GM23338 (cell line): ENCODE measurements at regions not wholly inside any gene's neighbourhood (a gene's known extent, or its start where the extent isn't known, plus 50 kb on each side); places are given as distances from the start of the nearest gene placed in this dataset.

Experiments
- ATAC-seq: fragments of 200-7000 bp; cut with Tn5 transposase; 3 replicates; pipeline ENCODE4 v1.9.1; 2020
- DNase-seq: peaks from one replicate; pipeline ENCODE4 v3.0.0-alpha.2; 2015; ENCODE audit warnings: low spot score
- H2AFZ ChIP-seq: fragments of 200-600 bp; sonication (generic); 2 replicates; pipeline ENCODE4 v1.8.0; 2016; ENCODE audit warnings: antibody characterized with exemption, mild to moderate bottlenecking, moderate library complexity
- H3F3A ChIP-seq: fragments of 200-600 bp; sonication (generic); replicated peaks from 2 replicates; pipeline ENCODE4 v1.8.0; 2017; ENCODE audit warnings: antibody characterized with exemption, mixed run types, low read depth
- H3K27ac ChIP-seq: fragments of 200-600 bp; sonication (generic); 2 replicates; pipeline ENCODE4 v1.6.1; 2016; ENCODE audit warnings: low read depth
- H3K27me3 ChIP-seq: fragments of 200-600 bp; sonication (generic); 2 replicates; pipeline ENCODE4 v1.8.0; 2016; ENCODE audit warnings: mild to moderate bottlenecking, mixed run types, moderate library complexity; ENCODE audit not compliant: insufficient read depth
- H3K36me3 ChIP-seq: fragments of 200-600 bp; sonication (generic); 2 replicates; pipeline ENCODE4 v1.8.0; 2016; ENCODE audit warnings: mild to moderate bottlenecking; ENCODE audit not compliant: insufficient read depth
- H3K4me1 ChIP-seq: fragments of 200-600 bp; sonication (generic); 2 replicates; pipeline ENCODE4 v1.8.0; 2016; ENCODE audit warnings: mild to moderate bottlenecking, moderate library complexity; ENCODE audit not compliant: insufficient read depth
- H3K4me2 ChIP-seq: fragments of 200-600 bp; sonication (generic); 2 replicates; pipeline ENCODE4 v1.7.1; 2017; ENCODE audit warnings: mixed run types
- H3K4me3 ChIP-seq: fragments of 200-600 bp; sonication (generic); 2 replicates; pipeline ENCODE4 v1.6.1; 2016; ENCODE audit warnings: mixed run types
- H3K79me2 ChIP-seq: fragments of 200-600 bp; sonication (generic); replicated peaks from 2 replicates; pipeline ENCODE4 v1.8.0; 2017; ENCODE audit warnings: mild to moderate bottlenecking; ENCODE audit not compliant: insufficient read depth
- H3K9me2 ChIP-seq: fragments of 200-600 bp; sonication (generic); 2 replicates; pipeline ENCODE4 v1.8.0; 2017; ENCODE audit not compliant: insufficient read depth
- H4K20me1 ChIP-seq: fragments of 200-600 bp; sonication (generic); replicated peaks from 2 replicates; pipeline ENCODE4 v1.8.0; 2017; ENCODE audit warnings: mild to moderate bottlenecking; ENCODE audit not compliant: insufficient read depth
- H3K27ac Mint-ChIP-seq: 2 replicates; pipeline ENCODE4 v1.8.0; 2020; ENCODE audit warnings: inconsistent platforms, mild to moderate bottlenecking, moderate library complexity, mixed read lengths
- H3K27me3 Mint-ChIP-seq: 3 replicates; pipeline ENCODE4 v1.8.0; 2022; ENCODE audit warnings: low read depth, mild to moderate bottlenecking, moderate library complexity, mixed read lengths, inconsistent platforms; ENCODE audit not compliant: insufficient read depth, poor library complexity
- H3K36me3 Mint-ChIP-seq: 3 replicates; pipeline ENCODE4 v1.8.0; 2021; ENCODE audit warnings: low read depth, mild to moderate bottlenecking, inconsistent platforms, moderate library complexity, mixed read lengths
- H3K4me1 Mint-ChIP-seq: 3 replicates; pipeline ENCODE4 v1.8.0; 2020; ENCODE audit warnings: mild to moderate bottlenecking, inconsistent platforms, mixed read lengths
- H3K4me3 Mint-ChIP-seq: 3 replicates; pipeline ENCODE4 v1.8.0; 2021; ENCODE audit warnings: moderate library complexity, mild to moderate bottlenecking, inconsistent platforms, mixed read lengths
- H3K9me3 Mint-ChIP-seq: 3 replicates; pipeline ENCODE4 v1.8.0; 2020; ENCODE audit warnings: moderate library complexity, mild to moderate bottlenecking, inconsistent platforms, mixed read lengths
- CREB1 ChIP-seq: fragments of 250-450 bp; sonication (Bioruptor Pico); IDR thresholded peaks from 2 replicates; pipeline ENCODE4 v1.5.0; 2020; ENCODE audit warnings: low read depth, mild to moderate bottlenecking, moderate library complexity
- CTCF ChIP-seq, 2 experiments: fragments of 200-600 bp in 1 of 2; sonication (generic) in 1 of 2; conservative IDR thresholded peaks; 2 replicates each; pipeline versions ENCODE4 v1.5.1 to v1.6.1; 2016 to 2017; ENCODE audit warnings: antibody characterized with exemption in 2 of 2, low read depth in 2 of 2, mild to moderate bottlenecking in 2 of 2, moderate library complexity in 1 of 2
- ETS1 ChIP-seq: IDR thresholded peaks from 2 replicates; pipeline ENCODE4 v1.6.1; 2016; ENCODE audit warnings: antibody characterized with exemption
- EZH2 ChIP-seq: fragments of 200-600 bp; sonication (generic); IDR thresholded peaks from one replicate; pipeline ENCODE4 v1.8.0; 2017; ENCODE audit warnings: antibody characterized with exemption, mild to moderate bottlenecking, low read depth; ENCODE audit not compliant: unreplicated experiment
- EZH2phosphoT487 ChIP-seq: fragments of 200-600 bp; sonication (generic); IDR thresholded peaks from one replicate; pipeline ENCODE4 v1.8.1; 2018; ENCODE audit warnings: antibody characterized with exemption; ENCODE audit not compliant: unreplicated experiment
- JUNB ChIP-seq: IDR thresholded peaks from one replicate; pipeline ENCODE4 v1.6.1; 2016; ENCODE audit warnings: antibody characterized with exemption; ENCODE audit not compliant: unreplicated experiment
- REST ChIP-seq: IDR thresholded peaks from one replicate; pipeline ENCODE4 v1.6.1; 2018; ENCODE audit warnings: antibody characterized with exemption; ENCODE audit not compliant: unreplicated experiment
- STAT1 ChIP-seq: IDR thresholded peaks from one replicate; pipeline ENCODE4 v1.6.1; 2016; ENCODE audit warnings: antibody characterized with exemption; ENCODE audit not compliant: unreplicated experiment

- Mint-ChIP-seq H3K36me3 (peaks cover 51% of the 10 kb centered on the region), H3K9me3 (peaks cover 97% of the 10 kb centered on the region), H3K27me3 (peaks cover 3% of the 10 kb centered on the region), H3K4me3 (no peak overlapping the region), H3K4me1 (no peaks in the 10 kb centered on the region), H3K27ac (no peak overlapping the region)
- H3K4me2 ChIP-seq: no peak overlapping the region
- H3K4me1 ChIP-seq: no peaks in the 10 kb centered on the region
- H3K79me2 ChIP-seq: no peaks in the 10 kb centered on the region
- H3K4me3 ChIP-seq: no peak overlapping the region
- no peak for TF ChIP-seq JUNB
- TF ChIP-seq CREB1: no peak
- no peaks in the 10 kb centered on the region for H4K20me1 ChIP-seq
- no peak for DNase-seq
- no peak overlapping the region for H2AFZ ChIP-seq
- H3K36me3 ChIP-seq: 0 out of 2 replicates have a peak, but pooled peaks cover 4% of the 10 kb centered on the region
- no peaks in the 10 kb centered on the region for H3K27me3 ChIP-seq
- H3F3A ChIP-seq: no peaks in the 10 kb centered on the region
- no peak overlapping the region for H3K27ac ChIP-seq
- H3K9me2 ChIP-seq: no peaks in the 10 kb centered on the region
- ATAC-seq: no peak
Measured at GRCh38 chr18:78557371-78557770, 422.2 kb upstream of the SALL3 start.

GRCh38 chr18:78558101-78558810 lies 421.4 kb upstream of the SALL3 start:
- no peak for ATAC-seq
- no peak overlapping the region for H3K4me3 Mint-ChIP-seq
- TF ChIP-seq ETS1: no peak
- no peak for TF ChIP-seq EZH2phosphoT487
- TF ChIP-seq CREB1: no peak
- TF ChIP-seq STAT1: no peak
- no peak for TF ChIP-seq EZH2
- no peak for TF ChIP-seq REST
- no peak for TF ChIP-seq CTCF (conservative IDR thresholded peaks at IDR 0.05; ENCODE audit: low read depth in 2 of 2)

More at GRCh38 chr18:78558101-78558810, 421.4 kb upstream of the SALL3 start:
- H3K4me2 ChIP-seq: no peak overlapping the region
- no peak overlapping the region for H3K4me3 ChIP-seq
- Mint-ChIP-seq H3K36me3 (peaks cover 49% of the 10 kb centered on the region), H3K9me3 (peaks cover 99% of the 10 kb centered on the region), H3K27me3 (peaks cover 3% of the 10 kb centered on the region), H3K27ac (no peak overlapping the region), H3K4me1 (no peaks in the 10 kb centered on the region)
- H3K27ac ChIP-seq: no peak overlapping the region
- H3K4me1 ChIP-seq: no peaks in the 10 kb centered on the region
- no peak overlapping the region for H2AFZ ChIP-seq
- H3K79me2 ChIP-seq: no peaks in the 10 kb centered on the region
- no peaks in the 10 kb centered on the region for H3K27me3 ChIP-seq
- H3F3A ChIP-seq: no peaks in the 10 kb centered on the region
- no peaks in the 10 kb centered on the region for H3K9me2 ChIP-seq
- no peaks in the 10 kb centered on the region for H4K20me1 ChIP-seq
- H3K36me3 ChIP-seq: 0 out of 2 replicates have a peak, but pooled peaks cover 4% of the 10 kb centered on the region
- no peak for DNase-seq
